NCI-H2081 (cell line): ENCODE measurements at regions not wholly inside any gene's neighbourhood (a gene's known extent, or its start where the extent isn't known, plus 50 kb on each side); places are given as distances from the start of the nearest gene placed in this dataset.

Source experiments
- DNase-seq, 2 experiments: peaks; one replicate each; lab custom pipeline; 2025; lab: John Stamatoyannopoulos, UW

- no peak for DNase-seq
Measured at GRCh38 chr2:129464631-129465030, 514.8 kb upstream of the RAB6C start.

DNA sequence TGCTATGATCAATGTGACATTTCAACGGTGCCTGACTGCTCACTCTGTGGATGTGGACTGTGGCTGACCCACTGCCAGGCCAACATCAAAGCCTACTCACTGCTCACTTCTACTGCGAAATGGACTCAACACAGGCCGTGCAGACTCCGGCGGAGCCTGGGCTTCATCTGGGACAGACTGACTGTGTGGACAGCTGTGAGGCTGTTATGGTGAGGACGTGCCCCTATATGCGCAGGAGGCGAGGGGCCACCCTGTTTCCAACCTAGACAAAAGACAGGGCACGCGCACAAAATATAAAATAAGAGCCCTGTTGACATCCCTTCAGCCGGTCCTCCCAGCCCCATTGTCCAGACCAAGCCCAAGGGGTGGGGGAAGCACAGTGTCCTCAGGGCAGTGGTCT lies 514.4 kb upstream of the RAB6C start:
- DNase-seq: no peak

DNA sequence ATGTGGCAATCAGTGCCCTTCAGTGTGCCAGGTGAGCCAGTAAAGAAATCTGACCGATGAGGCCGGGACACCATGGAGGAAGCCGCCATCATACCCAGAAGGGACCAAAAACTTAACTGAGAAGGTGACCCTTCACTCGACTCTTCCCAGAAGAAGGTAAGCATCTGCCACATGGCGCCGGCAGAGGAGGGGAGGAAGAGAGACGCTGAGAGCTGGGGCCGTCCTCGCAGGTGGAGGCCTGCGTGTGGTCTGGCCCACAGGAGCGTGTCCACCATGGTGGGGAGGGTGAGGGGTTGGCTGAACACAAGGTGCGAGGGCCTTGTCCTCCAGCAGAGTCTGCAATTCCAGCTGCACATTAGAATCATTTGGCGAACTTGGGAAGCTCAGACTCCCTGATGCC lies 513.1 kb upstream of the RAB6C start:
- DNase-seq: no peak

GRCh38 chr2:129467012-129467779 lies 512.3 kb upstream of the RAB6C start:
- no peak for DNase-seq

- DNase-seq: no peak
Measured at GRCh38 chr2:129467941-129468340, 511.5 kb upstream of the RAB6C start.

- DNase-seq: no peak
Measured at GRCh38 chr2:129468879-129469278, 510.6 kb upstream of the RAB6C start.

DNA sequence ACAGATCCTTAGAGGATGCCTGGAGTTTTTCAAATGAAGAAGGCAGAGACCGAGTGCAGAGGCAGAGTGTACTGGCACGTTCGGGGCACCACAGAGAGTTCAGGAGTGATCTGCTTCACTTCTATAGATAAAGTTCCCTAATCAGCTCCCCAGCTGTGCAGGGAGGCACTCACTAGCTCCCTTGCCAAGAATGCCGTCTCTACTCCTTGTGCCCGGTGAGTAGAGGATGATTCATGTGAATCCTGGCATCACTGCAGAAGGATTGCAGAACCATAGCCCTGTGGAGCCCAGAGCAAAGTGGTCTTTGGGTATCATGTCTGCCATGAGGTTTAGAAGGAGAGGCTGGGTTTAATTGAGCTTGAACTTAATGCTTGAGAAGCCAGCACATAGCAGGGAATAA lies 510.1 kb upstream of the RAB6C start:
- DNase-seq: no peak

DNA sequence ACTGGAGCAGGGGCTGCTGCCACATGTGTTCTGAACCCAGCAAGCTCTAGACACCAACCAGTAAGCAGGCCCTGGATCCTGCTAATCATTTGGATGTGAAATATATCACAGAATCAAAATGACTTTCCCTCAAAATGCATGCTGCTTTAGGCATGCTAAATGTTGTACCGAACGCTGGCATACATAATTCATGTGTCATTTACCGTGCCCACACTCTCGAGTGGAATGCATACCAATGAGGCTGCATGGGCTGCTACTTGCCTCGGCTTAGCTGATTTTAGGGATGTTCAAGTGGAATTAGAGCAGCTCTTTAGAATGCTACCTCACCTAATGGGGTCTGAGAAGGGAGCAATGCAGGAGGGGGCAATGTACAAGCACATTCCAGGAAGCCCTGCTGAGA lies 509.6 kb upstream of the RAB6C start:
- no peak for DNase-seq

GRCh38 chr2:129478902-129479517 lies 500.5 kb upstream of the RAB6C start:
- no peak for DNase-seq

DNA sequence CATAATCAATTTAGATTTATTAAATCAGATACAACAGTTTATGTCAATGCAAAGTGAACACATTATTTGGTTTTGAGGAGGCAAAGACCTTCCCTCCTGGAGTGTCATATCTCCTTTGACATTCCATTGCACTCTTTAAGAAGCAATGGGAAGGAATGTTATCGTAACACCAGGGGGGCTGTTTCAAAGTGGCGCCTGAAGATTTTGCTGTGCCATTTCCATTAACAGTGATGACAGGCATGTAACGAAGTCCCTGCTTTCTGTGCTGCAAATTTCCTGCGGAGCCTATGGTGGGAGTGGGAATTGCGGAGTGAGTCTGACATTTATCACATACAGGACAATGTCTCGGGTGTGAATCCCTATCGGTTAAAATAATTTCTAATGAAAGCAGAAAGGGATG lies 499.6 kb upstream of the RAB6C start:
- no peak for DNase-seq

- DNase-seq: no peak
Measured at GRCh38 chr2:129480790-129481189, 498.7 kb upstream of the RAB6C start.

DNA sequence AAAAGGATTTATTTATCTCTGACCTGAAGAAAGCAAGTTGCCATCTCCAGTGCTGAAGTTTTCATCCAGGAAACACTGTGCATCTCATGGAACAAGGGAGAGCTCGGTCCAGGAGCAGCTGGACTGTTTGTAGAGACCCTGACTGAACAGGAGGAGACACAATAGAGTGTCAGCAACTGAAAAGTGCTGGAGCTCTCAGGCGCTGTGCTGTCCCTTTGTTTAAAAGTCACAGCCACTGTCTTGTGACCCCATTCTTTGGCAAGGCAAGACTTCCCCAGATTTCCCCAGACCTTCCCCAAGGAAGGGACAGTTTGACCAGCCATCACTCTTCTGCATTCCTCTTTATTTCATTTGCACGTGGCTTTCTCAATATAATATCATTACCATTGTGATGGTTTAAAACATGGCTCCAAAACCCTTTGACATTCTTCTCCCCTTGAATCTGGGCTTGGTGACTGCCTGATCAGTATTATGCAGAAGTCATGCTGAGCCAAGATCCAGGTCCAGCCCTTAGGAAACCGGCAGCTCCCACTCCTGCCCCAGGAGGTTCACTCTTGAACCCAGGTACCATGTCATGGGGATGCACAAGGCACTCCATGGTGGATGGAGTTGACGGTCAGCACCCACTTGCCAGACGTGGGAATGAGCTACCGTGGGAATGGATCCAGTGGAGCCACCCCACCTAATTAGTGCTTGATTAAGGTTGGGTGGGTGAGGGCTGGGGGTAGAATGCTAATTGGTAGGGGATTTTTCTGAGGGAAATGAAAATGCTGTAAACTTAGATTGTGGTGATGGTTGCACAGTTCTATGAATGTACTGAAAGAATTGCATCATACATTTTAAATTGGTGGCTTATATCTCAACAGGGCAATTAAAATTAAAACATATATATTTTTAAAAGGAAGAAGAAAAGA lies 497.9 kb upstream of the RAB6C start:
- DNase-seq: no peak

GRCh38 chr2:129482626-129483025 lies 496.8 kb upstream of the RAB6C start:
- DNase-seq: no peak

DNA sequence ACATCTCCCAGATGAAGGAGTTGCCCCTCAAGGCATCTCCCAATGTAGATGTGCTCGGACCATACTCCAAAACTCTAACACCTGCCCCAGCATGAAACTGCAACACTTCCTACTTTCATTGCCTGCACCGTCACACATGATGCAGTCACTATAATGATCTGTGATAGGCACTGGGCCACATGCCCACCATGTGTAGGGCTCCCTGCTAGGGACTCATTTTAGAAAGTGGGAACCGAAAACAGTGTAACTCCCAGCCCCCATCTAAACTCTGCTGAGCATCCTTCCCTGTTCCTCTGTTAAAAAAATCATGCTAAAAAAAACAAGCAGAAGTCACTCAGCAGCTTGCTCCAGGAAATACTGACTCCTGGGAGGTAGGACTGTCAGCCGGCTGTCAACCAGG lies 496.1 kb upstream of the RAB6C start:
- DNase-seq: no peak

- no peak for DNase-seq
Measured at GRCh38 chr2:129484999-129485897, 494.2 kb upstream of the RAB6C start.

DNA sequence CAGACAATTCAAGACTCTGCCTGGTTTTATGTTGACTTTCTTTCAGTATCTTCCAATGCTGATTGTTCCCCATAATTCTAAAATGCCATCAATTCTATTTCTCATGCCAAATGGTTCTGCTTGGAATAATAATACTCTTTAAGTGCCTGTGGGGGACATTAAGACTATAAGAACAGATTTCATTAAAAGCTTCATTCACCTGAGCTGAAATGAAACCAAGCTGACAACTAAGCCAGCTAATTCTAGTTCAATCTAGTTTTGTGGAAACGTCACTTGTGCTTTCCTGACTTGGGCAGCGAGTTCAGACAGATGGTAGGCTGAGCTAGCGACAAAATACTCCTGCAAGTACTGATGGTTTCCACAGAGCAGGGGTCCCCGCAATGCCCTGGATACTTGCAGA lies 491.1 kb upstream of the RAB6C start:
- no peak for DNase-seq

GRCh38 chr2:129490641-129491040 lies 488.8 kb upstream of the RAB6C start:
- DNase-seq: no peak

DNA sequence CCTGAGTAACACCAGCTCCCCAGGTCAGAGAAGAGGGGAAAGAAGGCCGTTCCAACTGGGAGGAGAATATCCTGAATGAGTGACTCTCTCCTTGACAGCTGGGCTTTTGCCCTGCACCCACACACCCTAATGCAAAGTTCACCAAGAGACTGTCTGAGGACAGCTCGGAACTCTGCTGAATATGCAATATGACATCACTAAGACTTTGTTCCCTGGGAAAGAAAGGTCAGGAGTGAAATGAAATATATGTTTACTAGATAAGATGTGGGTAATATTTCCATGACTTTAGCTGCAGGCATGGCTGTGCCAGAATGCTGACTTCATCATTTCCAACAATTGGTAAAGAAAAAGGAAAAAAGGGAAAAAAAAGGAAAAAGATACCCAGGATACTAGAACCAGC lies 488.2 kb upstream of the RAB6C start:
- no peak for DNase-seq

- no peak for DNase-seq
Measured at GRCh38 chr2:129492548-129492947, 486.9 kb upstream of the RAB6C start.

GRCh38 chr2:129499747-129500146 lies 479.7 kb upstream of the RAB6C start:
- no peak for DNase-seq

DNA sequence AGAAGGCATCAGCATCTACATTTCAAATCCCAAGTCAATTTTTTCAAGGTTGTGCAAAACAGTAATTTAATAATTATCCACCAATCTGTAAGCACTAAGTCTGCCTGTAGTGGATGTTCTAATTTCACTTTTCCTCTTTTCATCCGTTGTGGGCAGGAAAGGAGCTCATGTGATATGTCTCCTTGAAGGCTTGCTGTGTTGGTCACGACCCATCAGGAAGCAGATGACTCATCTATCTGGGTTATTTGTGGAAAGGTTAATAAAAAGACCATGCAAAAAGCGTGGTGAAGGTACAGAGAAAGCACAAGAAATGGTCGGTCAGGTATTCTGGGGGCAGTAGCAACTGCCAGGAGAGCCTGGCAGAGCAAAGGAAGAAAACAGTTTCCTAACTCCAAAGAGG lies 476.7 kb upstream of the RAB6C start:
- no peak for DNase-seq

- no peak for DNase-seq
Measured at GRCh38 chr2:129504646-129505045, 474.8 kb upstream of the RAB6C start.
